Liver (tissue), 8 donors: ENCODE measurements at regions not wholly inside any gene's neighbourhood (a gene's known extent, or its start where the extent isn't known, plus 50 kb on each side); places are given as distances from the start of the nearest gene placed in this dataset.

Source experiments
- DNase-seq: peaks from one replicate; pipeline ENCODE4 v3.0.0-alpha.2; 2017; ENCODE audit warnings: low spot score
- H3K27ac ChIP-seq, 2 donors: one replicate each; pipeline ENCODE4 v1.7.0; 2013; ENCODE audit warnings: inconsistent platforms in 2 of 2, low read length in 2 of 2, control low read depth in 1 of 2, low read depth in 1 of 2, mild to moderate bottlenecking in 1 of 2
- H3K27me3 ChIP-seq, 4 donors: one replicate each; pipeline versions ENCODE4 v1.6.1 to v1.7.0; 2013; ENCODE audit warnings: low read length in 3 of 4, inconsistent platforms in 1 of 4, mild to moderate bottlenecking in 1 of 4, moderate library complexity in 1 of 4; ENCODE audit not compliant: control insufficient read depth in 4 of 4, insufficient read depth in 4 of 4
- H3K36me3 ChIP-seq, 4 donors: one replicate each; pipeline versions ENCODE4 v1.6.1 to v1.7.0; 2013; ENCODE audit warnings: low read length in 3 of 4, mild to moderate bottlenecking in 3 of 4, low read depth in 1 of 4, moderate library complexity in 1 of 4; ENCODE audit not compliant: control insufficient read depth in 4 of 4, insufficient read depth in 3 of 4
- H3K4me1 ChIP-seq, 4 donors: one replicate each; pipeline versions ENCODE4 v1.6.1 to v1.7.0; 2013; ENCODE audit warnings: low read length in 3 of 4, mild to moderate bottlenecking in 3 of 4, moderate library complexity in 1 of 4; ENCODE audit not compliant: control insufficient read depth in 4 of 4, insufficient read depth in 4 of 4
- H3K4me3 ChIP-seq, 3 donors: one replicate each; pipeline versions ENCODE4 v1.6.1 to v1.7.0; 2013; ENCODE audit warnings: low read length in 3 of 3, control low read depth in 1 of 3, low read depth in 1 of 3, mild to moderate bottlenecking in 1 of 3
- H3K9ac ChIP-seq, 2 donors: one replicate each; pipeline ENCODE4 v1.7.0; 2013; ENCODE audit warnings: low read length in 2 of 2, mild to moderate bottlenecking in 2 of 2, moderate library complexity in 2 of 2, control low read depth in 1 of 2, low read depth in 1 of 2
- H3K9me3 ChIP-seq, 4 donors: one replicate each; pipeline versions ENCODE4 v1.6.1 to v1.7.0; 2013; ENCODE audit warnings: low read length in 3 of 4; ENCODE audit not compliant: control insufficient read depth in 4 of 4
- ATF3 ChIP-seq: IDR thresholded peaks from 2 replicates; pipeline ENCODE4 v1.6.1; 2016; ENCODE audit warnings: antibody characterized with exemption
- CTCF ChIP-seq: fragments of 150-350 bp; IDR thresholded peaks from 2 replicates; pipeline ENCODE4 v1.5.1; 2017; ENCODE audit warnings: improper control_type of control experiment, low read depth, low read length; ENCODE audit not compliant: missing input control
- EGR1 ChIP-seq, 2 donors: IDR thresholded peaks; 2 replicates each; pipeline ENCODE4 v1.6.1; 2016 to 2018; ENCODE audit warnings: antibody characterized with exemption in 2 of 2, low read depth in 2 of 2
- FOXA1 ChIP-seq: IDR thresholded peaks from 2 replicates; pipeline ENCODE4 v1.6.1; 2016; ENCODE audit warnings: antibody characterized with exemption
- FOXA2 ChIP-seq: IDR thresholded peaks from 2 replicates; pipeline ENCODE4 v1.6.1; 2016; ENCODE audit warnings: antibody characterized with exemption
- GABPA ChIP-seq, 2 donors: IDR thresholded peaks in 1 of 2; conservative IDR thresholded peaks in 1 of 2; 2 replicates each; pipeline ENCODE4 v1.6.1; 2016; ENCODE audit warnings: antibody characterized with exemption in 2 of 2, mild to moderate bottlenecking in 1 of 2, moderate library complexity in 1 of 2
- HNF4A ChIP-seq, 2 donors: conservative IDR thresholded peaks; 2 replicates each; pipeline ENCODE4 v1.6.1; 2016; ENCODE audit warnings: antibody characterized with exemption in 2 of 2, mild to moderate bottlenecking in 2 of 2
- HNF4G ChIP-seq: IDR thresholded peaks from 2 replicates; pipeline ENCODE4 v1.6.1; 2016; ENCODE audit warnings: antibody characterized with exemption
- JUND ChIP-seq, 2 donors: IDR thresholded peaks; 2 replicates each; pipeline ENCODE4 v1.6.1; 2016; ENCODE audit warnings: antibody characterized with exemption in 2 of 2
- MAX ChIP-seq: IDR thresholded peaks from 2 replicates; pipeline ENCODE4 v1.6.1; 2016; ENCODE audit warnings: antibody characterized with exemption
- NR2F2 ChIP-seq: IDR thresholded peaks from 2 replicates; pipeline ENCODE4 v1.6.1; 2016; ENCODE audit warnings: antibody characterized with exemption
- RAD21 ChIP-seq, 2 donors: IDR thresholded peaks; 2 replicates each; pipeline ENCODE4 v1.6.1; 2016; ENCODE audit warnings: antibody characterized with exemption in 2 of 2, mild to moderate bottlenecking in 2 of 2
- REST ChIP-seq: IDR thresholded peaks from 2 replicates; pipeline ENCODE4 v1.6.1; 2016; ENCODE audit warnings: antibody characterized with exemption, mild to moderate bottlenecking
- RXRA ChIP-seq, 2 donors: IDR thresholded peaks; 2 replicates each; pipeline ENCODE4 v1.6.1; 2017 to 2018; ENCODE audit warnings: antibody characterized with exemption in 2 of 2, mild to moderate bottlenecking in 1 of 2
- SP1 ChIP-seq: IDR thresholded peaks from 2 replicates; pipeline ENCODE4 v1.6.1; 2018; ENCODE audit warnings: antibody characterized with exemption, mild to moderate bottlenecking
- TAF1 ChIP-seq: conservative IDR thresholded peaks from 2 replicates; pipeline ENCODE4 v1.6.1; 2016; ENCODE audit warnings: antibody characterized with exemption, mild to moderate bottlenecking
- YY1 ChIP-seq: IDR thresholded peaks from 2 replicates; pipeline ENCODE4 v1.6.1; 2016; ENCODE audit warnings: antibody characterized with exemption, mild to moderate bottlenecking
- ZBTB33 ChIP-seq: IDR thresholded peaks from 2 replicates; pipeline ENCODE4 v1.6.1; 2016; ENCODE audit warnings: antibody characterized with exemption
- WGBS: extraction: QIAGEN DNeasy Blood & Tissue Kit; methylation state at CpG from one replicate; pipeline ENCODE4 v1.1.7; 2013; 5-methylcytosine and 5-hydroxymethylcytosine counted together
- donor health status: healthy.
- donor health status: healthy.
- donor health status: healthy.
- donor health status: healthy.
- donor health status: healthy.

GRCh38 chrX:109830704-109831206, 97.7 kb upstream of the ACSL4 start (continued):
- TF ChIP-seq SP1 (peak; percentile 94), RXRA (IDR thresholded peaks at IDR 0.05) (peak; percentile 88 to 95), FOXA1 (no peak), GABPA (IDR thresholded peaks at IDR 0.05 in 1 of 2, conservative IDR thresholded peaks at IDR 0.05 in 1 of 2) (peak in 1 of 2 donors; percentile 24), REST (no peak)

- H3K27ac ChIP-seq = peak overlapping the region in 1 of 2 donors; percentile 59
- no peaks in the 10 kb centered on the region for H3K27me3 ChIP-seq
- 29% methylated on average over 6 of the region's 6 CpGs for WGBS
- TF ChIP-seq ZBTB33 = no peak
- no peak for TF ChIP-seq EGR1 (IDR thresholded peaks at IDR 0.05; ENCODE audit: low read depth in 2 of 2)
- TF ChIP-seq TAF1 = no peak
- TF ChIP-seq HNF4A (conservative IDR thresholded peaks at IDR 0.05) = no peak
- no peak for TF ChIP-seq RXRA (IDR thresholded peaks at IDR 0.05)
- peaks cover 0 to 20% (median 12%) of the 10 kb centered on the region in 4 donors for H3K4me1 ChIP-seq
- H3K9me3 ChIP-seq = no peaks in the 10 kb centered on the region
- no peak overlapping the region for H3K9ac ChIP-seq
- H3K36me3 ChIP-seq = no peaks in the 10 kb centered on the region
- no peak overlapping the region for H3K4me3 ChIP-seq
- no peak for DNase-seq
Observed at GRCh38 chrX:109831326-109831985, 98.4 kb upstream of the ACSL4 start.

GRCh38 chrX:109839694-109840567, 106.9 kb upstream of the ACSL4 start:
- no peak overlapping the region for H3K27ac ChIP-seq
- peaks cover 0 to 3% (median 0%) of the 10 kb centered on the region in 4 donors for H3K4me1 ChIP-seq
- H3K27me3 ChIP-seq = peaks cover 0 to 4% (median 1%) of the 10 kb centered on the region in 4 donors
- no peak overlapping the region for H3K4me3 ChIP-seq
- 81% methylated on average over 13 of the region's 13 CpGs for WGBS
- no peak for DNase-seq
- H3K9me3 ChIP-seq = no peaks in the 10 kb centered on the region
- H3K9ac ChIP-seq = no peak overlapping the region
- no peaks in the 10 kb centered on the region for H3K36me3 ChIP-seq
- no peak for TF ChIP-seq JUND (IDR thresholded peaks at IDR 0.05)
- no peak for TF ChIP-seq MAX
- no peak for TF ChIP-seq TAF1
- no peak for TF ChIP-seq RXRA (IDR thresholded peaks at IDR 0.05)
- TF ChIP-seq SP1 = no peak
- TF ChIP-seq GABPA (IDR thresholded peaks at IDR 0.05 in 1 of 2, conservative IDR thresholded peaks at IDR 0.05 in 1 of 2) = no peak
- no peak for TF ChIP-seq HNF4G
- no peak for TF ChIP-seq FOXA2
- TF ChIP-seq ATF3 = no peak
- TF ChIP-seq HNF4A (conservative IDR thresholded peaks at IDR 0.05) = no peak
- no peak for TF ChIP-seq NR2F2
- no peak for TF ChIP-seq YY1
- no peak for TF ChIP-seq RAD21 (IDR thresholded peaks at IDR 0.05)
- no peak for TF ChIP-seq EGR1 (IDR thresholded peaks at IDR 0.05; ENCODE audit: low read depth in 2 of 2)
- no peak for TF ChIP-seq CTCF
- no peak for TF ChIP-seq FOXA1
